Inflammatory macrophage treated with lipopolysaccharide for 4 hours (primary cell): ENCODE measurements at regions not wholly inside any gene's neighbourhood (a gene's known extent, or its start where the extent isn't known, plus 50 kb on each side); places are given as distances from the start of the nearest gene placed in this dataset.
"Not testable (repeated sequence)": the region's sequence is repeated elsewhere in the genome, so short reads cannot be mapped to it uniquely, and the experiment has no call there.

Source experiments
- DNase-seq: peaks from one replicate; pipeline ENCODE4 v3.0.0-alpha.2; 2020

DNA sequence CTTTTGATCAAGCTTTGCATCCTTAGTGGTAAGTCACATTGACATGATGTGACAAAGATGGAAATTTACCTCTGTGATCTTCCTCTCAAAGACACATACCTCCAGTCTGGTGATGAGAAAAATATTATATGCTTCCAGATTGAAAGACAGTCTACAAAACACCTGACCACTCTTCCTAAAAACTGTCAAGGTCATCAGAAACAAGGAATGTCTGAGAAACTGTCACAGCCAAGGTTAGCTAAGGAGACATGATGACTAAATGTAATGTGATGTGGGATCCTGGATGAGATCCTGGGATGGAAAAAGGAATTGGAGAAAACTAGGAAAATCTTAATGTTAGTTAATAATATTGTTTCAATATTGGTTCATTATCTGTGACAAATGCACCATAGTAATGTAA is 226.6 kb upstream of the ST6GAL2 start:
- no peak for DNase-seq

DNA sequence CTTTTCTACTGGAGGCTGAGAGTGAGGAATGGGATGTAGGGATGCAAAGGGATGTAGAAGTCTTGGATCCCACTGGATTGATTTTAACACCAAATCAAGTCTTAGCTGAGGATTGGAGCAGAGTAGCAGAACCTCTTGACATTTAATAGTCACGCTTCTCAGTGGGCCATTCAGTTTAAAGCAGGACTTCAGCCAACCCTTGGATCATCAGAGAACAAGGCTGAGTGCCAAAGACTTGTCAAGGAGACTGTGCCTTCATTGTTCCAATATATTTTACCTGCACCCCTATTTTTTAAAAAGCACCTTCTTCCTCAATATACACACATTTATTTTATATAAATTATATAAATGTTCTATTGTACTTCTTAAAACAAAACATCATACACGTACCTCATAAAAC is 242.4 kb upstream of the ST6GAL2 start:
- DNase-seq: no peak

DNA sequence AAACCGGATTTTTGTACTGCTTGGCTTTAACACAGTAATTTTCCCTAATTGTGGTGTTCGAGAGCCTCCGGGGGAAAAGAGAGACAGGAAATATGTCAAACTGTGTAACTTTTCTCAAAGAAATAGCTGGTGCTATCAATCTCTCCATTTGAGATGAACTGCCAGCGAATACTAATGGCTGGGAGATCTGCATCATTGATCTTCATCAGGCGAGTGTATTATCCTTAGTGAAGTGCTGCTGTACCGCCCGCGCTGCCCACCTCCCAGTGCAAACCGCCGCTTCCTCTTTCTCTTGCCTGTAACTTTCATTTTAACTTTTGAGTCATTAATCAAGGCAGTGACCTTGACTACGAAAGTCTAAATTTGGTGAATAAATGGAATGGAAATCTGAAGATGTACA is 246.1 kb upstream of the ST6GAL2 start:
- peak; percentile 15 for DNase-seq

DNA sequence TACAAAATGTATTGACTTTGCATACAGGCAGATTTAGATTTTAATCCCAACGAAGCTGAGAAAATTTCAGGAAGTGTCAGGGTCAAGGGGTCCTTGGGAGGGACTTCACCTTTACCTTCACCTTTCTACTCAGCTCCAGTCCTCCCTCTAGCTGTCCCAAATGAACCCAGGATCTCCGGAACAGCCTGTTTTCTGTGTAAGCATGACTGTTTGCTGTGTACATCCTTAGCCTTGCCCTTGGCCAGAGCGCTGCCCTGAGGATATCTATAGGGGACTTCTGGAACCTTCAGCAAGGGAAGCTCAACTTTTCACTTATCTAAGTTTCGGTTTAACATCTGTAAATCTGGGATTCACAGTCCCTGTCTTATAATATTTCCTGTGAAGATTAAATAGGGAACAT is 246.8 kb upstream of the ST6GAL2 start:
- DNase-seq: no peak

DNA sequence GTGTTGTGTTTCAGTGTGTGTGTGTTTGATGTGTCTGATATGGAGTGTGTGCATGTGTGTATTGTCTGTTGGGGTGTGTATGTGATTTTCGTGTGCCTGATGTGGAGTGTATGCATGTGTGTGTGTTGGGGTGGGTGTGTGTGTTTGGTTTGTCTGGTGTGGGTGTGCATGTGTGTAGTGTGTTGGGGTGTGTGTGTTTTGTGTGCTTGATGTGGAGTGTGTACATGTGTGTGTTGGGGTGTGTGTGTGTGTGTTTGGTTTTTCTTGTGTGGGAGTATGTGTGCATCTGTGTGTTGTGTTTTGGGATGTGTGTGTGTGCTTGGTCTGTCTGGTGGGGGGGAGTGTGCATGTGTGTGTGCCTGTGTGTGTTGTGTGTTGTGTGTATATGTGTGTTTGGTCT is 247.4 kb upstream of the ST6GAL2 start:
- no peak for DNase-seq

DNA sequence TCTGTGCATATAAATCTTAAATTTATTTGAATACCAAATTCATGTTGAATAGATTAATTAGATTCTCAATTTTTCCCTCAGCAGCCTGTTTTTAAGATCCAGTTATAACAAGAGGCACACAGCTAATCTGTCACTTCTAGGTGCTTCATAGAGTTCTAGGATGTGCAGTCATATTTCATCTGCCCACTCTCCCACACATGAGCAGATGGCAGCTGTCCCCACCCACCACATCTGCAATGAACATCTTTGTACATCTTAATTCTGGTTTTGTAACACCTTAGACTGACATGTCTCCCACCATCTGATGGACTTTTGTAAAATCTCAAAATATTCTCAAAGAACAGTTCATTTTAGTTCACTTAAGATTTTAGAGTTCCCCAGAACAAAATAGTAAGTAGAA is 250.8 kb upstream of the ST6GAL2 start:
- no peak for DNase-seq

- no peak for DNase-seq
Observed at GRCh38 chr2:107137706-107138105, 251.7 kb upstream of the ST6GAL2 start.

DNA sequence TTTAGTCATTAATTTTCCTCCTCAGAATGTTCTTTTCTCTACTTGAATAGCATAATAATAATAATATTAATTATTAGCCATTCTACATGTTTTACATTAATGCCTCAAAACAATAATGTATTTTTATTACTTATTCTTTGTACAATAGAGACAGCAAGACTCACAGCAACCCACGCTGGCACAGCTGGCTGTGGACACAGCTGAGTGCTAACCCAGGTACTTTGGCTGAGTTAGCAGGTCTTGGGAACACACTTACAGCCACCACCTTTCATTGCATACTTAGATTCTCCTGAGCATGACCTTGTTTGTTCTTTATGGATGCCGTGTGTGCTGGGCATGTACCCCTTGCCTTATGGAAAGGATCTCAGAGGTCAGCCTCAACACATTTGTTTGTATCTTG is 260.2 kb upstream of the ST6GAL2 start:
- DNase-seq: no peak

- not testable (repeated sequence) for DNase-seq
Observed at GRCh38 chr2:107146645-107147044, 260.7 kb upstream of the ST6GAL2 start.

GRCh38 chr2:107148055-107148454 is 262.1 kb upstream of the ST6GAL2 start:
- DNase-seq: no peak

- DNase-seq: no peak
Observed at GRCh38 chr2:107148496-107148895, 262.5 kb upstream of the ST6GAL2 start.

- DNase-seq: no peak
Observed at GRCh38 chr2:107160640-107161239, 274.8 kb upstream of the ST6GAL2 start.

GRCh38 chr2:107168141-107168540 is 282.2 kb upstream of the ST6GAL2 start:
- DNase-seq: no peak

GRCh38 chr2:107174171-107174570 is 288.2 kb upstream of the ST6GAL2 start:
- no peak for DNase-seq

DNA sequence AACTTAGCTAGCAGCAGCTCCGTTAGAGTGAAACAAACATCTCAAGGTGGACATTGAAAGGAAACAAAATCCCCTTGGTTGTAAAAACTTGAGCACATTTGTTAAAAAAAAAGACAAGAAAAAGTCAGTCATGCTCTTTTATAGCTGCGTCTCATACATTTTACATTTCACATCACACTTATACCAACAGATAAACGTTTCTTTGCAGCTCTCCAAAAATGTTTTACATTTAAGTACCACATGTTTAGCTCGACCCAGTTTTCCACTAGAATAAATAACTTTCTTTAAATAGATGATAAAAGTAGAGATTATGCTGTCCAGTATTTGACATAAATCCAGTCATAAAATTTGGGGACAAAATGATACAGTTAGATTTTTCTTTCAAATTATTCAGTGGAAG is 297.0 kb upstream of the ST6GAL2 start:
- DNase-seq: no peak

- no peak for DNase-seq
Observed at GRCh38 chr2:107187870-107188269, 301.9 kb upstream of the ST6GAL2 start.

DNA sequence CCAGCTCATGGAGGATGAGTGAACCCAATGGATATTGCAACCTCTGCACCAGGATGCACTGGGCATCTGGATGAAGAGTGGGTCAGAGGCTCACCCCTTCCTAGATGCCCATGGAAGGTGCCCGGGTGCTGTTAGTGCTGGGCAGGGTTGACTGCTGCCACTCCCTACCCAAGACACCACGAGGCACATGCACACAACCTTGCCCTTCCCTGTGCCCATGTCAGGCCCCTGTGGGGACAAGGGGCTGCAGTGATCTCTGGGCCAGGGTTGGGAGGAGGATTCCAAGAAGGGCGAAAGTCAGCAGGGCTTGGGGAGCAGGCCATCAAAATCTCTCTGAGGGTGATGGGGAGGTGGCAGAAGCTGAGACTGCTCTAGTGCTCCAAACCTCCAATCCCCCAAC is 309.7 kb upstream of the ST6GAL2 start:
- DNase-seq: no peak

- no peak for DNase-seq
Observed at GRCh38 chr2:107197594-107198294, 311.8 kb upstream of the ST6GAL2 start.

- no peak for DNase-seq
Observed at GRCh38 chr2:107202962-107203591, 317.1 kb upstream of the ST6GAL2 start.

DNA sequence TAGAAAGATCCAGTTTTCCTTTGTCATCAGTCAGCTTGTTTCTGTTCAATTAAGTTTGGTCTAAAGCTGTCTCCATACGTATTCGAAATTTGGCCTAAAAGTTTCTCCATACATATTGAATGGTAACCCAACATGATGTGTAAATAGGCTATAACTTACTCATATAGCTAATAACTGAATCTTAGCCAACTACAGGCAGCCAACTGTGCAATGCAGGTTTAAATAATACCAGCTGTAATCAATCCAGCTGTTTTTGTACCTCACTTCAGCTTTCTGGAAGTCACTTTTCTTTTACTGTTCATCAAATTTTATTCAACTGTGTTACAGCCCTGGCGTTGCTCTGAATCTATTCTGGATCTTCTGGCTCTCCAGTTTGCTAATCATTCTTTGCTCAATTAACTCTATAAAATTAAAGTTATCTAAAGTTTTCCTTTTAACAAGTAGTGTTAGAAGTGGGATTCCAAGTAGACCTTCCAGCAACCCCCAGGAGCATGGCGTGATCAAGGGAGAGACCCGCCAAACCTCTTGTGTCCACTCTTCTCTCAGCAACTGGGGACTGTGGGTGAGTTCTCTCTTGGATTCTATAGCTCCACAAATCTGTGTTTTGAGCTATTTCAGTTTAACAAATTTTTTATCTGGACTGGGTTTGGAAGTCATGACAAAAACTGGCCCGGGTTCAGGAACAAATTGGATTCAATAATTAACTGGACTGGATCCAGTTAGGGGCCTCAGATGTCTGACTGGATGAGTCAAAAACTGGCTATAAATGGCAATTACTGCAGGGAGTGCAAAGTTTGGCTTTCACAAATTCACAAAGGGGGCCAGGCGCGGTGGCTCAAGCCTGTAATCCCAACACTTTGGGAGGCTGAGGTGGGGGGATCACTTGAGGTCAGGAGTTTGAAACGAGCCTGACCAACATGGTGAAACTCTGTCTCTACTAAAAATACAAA is 329.7 kb upstream of the ST6GAL2 start:
- no peak for DNase-seq

- no peak for DNase-seq
Observed at GRCh38 chr2:107218208-107218607, 332.2 kb upstream of the ST6GAL2 start.

- DNase-seq: no peak
Observed at GRCh38 chr2:107222466-107222865, 336.5 kb upstream of the ST6GAL2 start.

DNA sequence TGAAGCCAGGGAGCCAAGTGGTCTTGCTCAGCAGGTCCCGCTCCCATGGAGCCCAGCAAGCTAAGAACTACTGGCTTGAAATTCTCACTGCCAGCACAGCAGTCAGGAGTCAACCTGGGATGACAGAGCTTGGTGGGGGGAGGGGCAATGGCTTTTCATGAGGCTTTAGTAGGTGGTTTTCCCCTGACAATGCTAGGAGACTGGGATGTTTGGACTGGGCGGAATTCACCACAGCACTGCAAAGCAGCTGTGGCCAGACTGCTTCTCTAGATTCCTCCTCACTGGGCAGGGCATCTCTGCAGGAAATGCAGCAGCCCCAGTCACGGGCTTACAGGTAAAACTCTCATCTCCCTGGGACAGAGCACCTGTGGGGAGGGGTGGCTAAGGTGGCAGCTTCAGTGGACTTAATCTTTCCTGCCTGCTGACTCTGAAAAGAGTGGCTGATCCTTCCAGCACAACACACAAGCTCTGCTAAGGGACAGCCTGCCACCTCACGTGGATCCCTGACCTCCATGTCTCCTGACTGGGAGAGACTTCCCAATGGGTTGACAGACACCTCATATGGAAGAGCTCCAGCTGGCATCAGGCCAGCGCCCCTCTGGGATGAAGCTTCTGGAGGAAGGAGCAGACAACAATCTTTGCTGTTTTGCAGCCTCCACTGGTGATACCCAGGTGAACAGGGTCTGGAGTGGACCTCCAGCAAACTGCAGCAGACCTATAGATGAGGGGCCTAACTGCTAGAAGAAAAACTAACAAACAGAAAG is 349.7 kb upstream of the ST6GAL2 start:
- no peak for DNase-seq
